AG04449 (cell line): ENCODE measurements at regions not wholly inside any gene's neighbourhood (a gene's known extent, or its start where the extent isn't known, plus 50 kb on each side); places are given as distances from the start of the nearest gene placed in this dataset.
"Not testable (repeated sequence)": the region's sequence is repeated elsewhere in the genome, so short reads cannot be mapped to it uniquely, and the experiment has no call there.

Source experiments
- CTCF ChIA-PET: fragments of 350-600 bp; formaldehyde crosslinking; extraction: SDS; loops from one replicate; lab custom pipeline; 2021; ENCODE audit warnings: antibody characterized with exemption; lab: Yijun Ruan, JAX
- POLR2A ChIA-PET: fragments of 400-600, 350-600 bp; formaldehyde crosslinking; extraction: SDS; loops from one replicate; lab custom pipeline; 2020; ENCODE audit warnings: antibody characterized with exemption, inconsistent platforms; lab: Yijun Ruan, JAX
- DNase-seq: peaks from one replicate; pipeline ENCODE4 v3.0.0-alpha.2; 2010; ENCODE audit warnings: low read depth, low spot score
- H3K4me3 ChIP-seq: 2 replicates; pipeline ENCODE4 v1.5.1; 2011; ENCODE audit warnings: low read depth, mild to moderate bottlenecking, control low read depth, low read length
- CTCF ChIP-seq: IDR thresholded peaks from one replicate; pipeline ENCODE4 v1.5.1; 2011; ENCODE audit warnings: mild to moderate bottlenecking, moderate library complexity, low read length, control low read depth, inconsistent platforms; ENCODE audit not compliant: insufficient read depth; ENCODE audit errors: missing control alignments

GRCh38 chr4:187383181-187383580, 612.4 kb upstream of the ZFP42 start:
- ChIA-PET CTCF (no interaction called here), POLR2A (no interaction called here)
- no peak for TF ChIP-seq CTCF
- H3K4me3 ChIP-seq: no peak overlapping the region
- DNase-seq: no peak

- no peak for TF ChIP-seq CTCF
- H3K4me3 ChIP-seq: no peak overlapping the region
- ChIA-PET CTCF (no interaction called here), POLR2A (no interaction called here)
- DNase-seq: no peak
Measured at GRCh38 chr4:187387739-187388138, 607.8 kb upstream of the ZFP42 start.

GRCh38 chr4:187389420-187389819, 606.2 kb upstream of the ZFP42 start:
- ChIA-PET CTCF (interaction anchor here (1.9 kb wide), 1 partner anchor 9 kb away, joined by 7 read pairs; no protein-coding TSS in a partner anchor), POLR2A (no interaction called here)
- no peak for DNase-seq
- TF ChIP-seq CTCF: no peak
- no peak overlapping the region for H3K4me3 ChIP-seq

- no peak for DNase-seq
- H3K4me3 ChIP-seq: no peak overlapping the region
- ChIA-PET POLR2A (no interaction called here), CTCF (no interaction called here)
- no peak for TF ChIP-seq CTCF
Measured at GRCh38 chr4:187390646-187391045, 604.9 kb upstream of the ZFP42 start.

- no peak overlapping the region for H3K4me3 ChIP-seq
- TF ChIP-seq CTCF: no peak
- ChIA-PET CTCF (no interaction called here), POLR2A (no interaction called here)
- DNase-seq: peak; percentile 16
Measured at GRCh38 chr4:187393531-187394344, 601.8 kb upstream of the ZFP42 start.

GRCh38 chr4:187396106-187396505, 599.5 kb upstream of the ZFP42 start:
- CTCF ChIA-PET: no interaction called here
- no peak overlapping the region for H3K4me3 ChIP-seq
- POLR2A ChIA-PET: no interaction called here
- no peak for DNase-seq
- no peak for TF ChIP-seq CTCF

- POLR2A ChIA-PET, DNase-seq, H3K4me3 ChIP-seq, CTCF ChIA-PET: not testable (repeated sequence)
Measured at GRCh38 chr4:187408447-187408846, 587.1 kb upstream of the ZFP42 start.
